ENCODE measurements at regions not wholly inside any gene's neighbourhood (a gene's known extent, or its start where the extent isn't known, plus 50 kb on each side); places are given as distances from the start of the nearest gene placed in this dataset.

DNA sequence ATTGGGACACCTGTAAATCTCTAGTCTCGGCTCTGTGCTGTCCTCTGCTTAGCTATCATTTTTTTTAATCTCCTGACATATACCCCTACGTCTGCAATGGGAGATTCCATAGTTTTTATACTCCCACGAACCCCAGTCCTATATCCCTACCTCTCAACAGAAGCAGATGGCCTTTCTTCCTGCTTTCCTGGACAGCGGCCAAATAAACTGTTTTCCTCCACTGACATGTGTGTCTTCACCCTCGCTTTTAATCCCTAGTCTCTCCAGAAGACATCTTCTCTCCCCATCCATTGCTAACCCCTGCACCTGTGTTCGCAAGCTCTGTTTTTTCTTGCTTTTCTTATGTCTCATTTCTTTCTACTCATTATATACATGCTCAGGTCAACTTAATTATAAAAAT is 395.4 kb downstream of the EPHA4 start:
- no peak overlapping the region for H2AFZ ChIP-seq (ENCODE audit: low read length)
- no peaks in the 10 kb centered on the region; a peak in 1 of 7 replicates for H3K36me3 Mint-ChIP-seq (ENCODE audit: insufficient read depth in 1 of 3, low read depth in 3 of 3)
- H2BK5ac ChIP-seq (ENCODE audit: insufficient read length, low read length): no peak overlapping the region
- TF ChIP-seq, protein P1, sequence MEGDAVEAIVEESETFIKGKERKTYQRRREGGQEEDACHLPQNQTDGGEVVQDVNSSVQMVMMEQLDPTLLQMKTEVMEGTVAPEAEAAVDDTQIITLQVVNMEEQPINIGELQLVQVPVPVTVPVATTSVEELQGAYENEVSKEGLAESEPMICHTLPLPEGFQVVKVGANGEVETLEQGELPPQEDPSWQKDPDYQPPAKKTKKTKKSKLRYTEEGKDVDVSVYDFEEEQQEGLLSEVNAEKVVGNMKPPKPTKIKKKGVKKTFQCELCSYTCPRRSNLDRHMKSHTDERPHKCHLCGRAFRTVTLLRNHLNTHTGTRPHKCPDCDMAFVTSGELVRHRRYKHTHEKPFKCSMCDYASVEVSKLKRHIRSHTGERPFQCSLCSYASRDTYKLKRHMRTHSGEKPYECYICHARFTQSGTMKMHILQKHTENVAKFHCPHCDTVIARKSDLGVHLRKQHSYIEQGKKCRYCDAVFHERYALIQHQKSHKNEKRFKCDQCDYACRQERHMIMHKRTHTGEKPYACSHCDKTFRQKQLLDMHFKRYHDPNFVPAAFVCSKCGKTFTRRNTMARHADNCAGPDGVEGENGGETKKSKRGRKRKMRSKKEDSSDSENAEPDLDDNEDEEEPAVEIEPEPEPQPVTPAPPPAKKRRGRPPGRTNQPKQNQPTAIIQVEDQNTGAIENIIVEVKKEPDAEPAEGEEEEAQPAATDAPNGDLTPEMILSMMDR (conservative IDR thresholded peaks at IDR 0.05): no peak
- no peaks in the 10 kb centered on the region for H3K27me3 ChIP-seq (ENCODE audit: insufficient read depth, low read length)
- H3K9me3 ChIP-seq (ENCODE audit: control insufficient read depth, low read depth, low read length): no peaks in the 10 kb centered on the region
- no peak overlapping the region for H2BK12ac ChIP-seq (ENCODE audit: insufficient read length, low read depth, low read length)
- H3K4me1 Mint-ChIP-seq: no peaks in the 10 kb centered on the region
- no peak overlapping the region for H3K56ac ChIP-seq (ENCODE audit: insufficient read length, low read depth, low read length)
- H3K4ac ChIP-seq (ENCODE audit: low read depth, low read length): no peak overlapping the region
- no peaks in the 10 kb centered on the region for H3K4me1 ChIP-seq (ENCODE audit: insufficient read depth, low read length)
- no peak overlapping the region for H3K18ac ChIP-seq (ENCODE audit: insufficient read length, low read depth, low read length)
- H4K91ac ChIP-seq (ENCODE audit: insufficient read length, low read depth, low read length): no peak overlapping the region
- H3K27me3 Mint-ChIP-seq (ENCODE audit: low read depth): no peaks in the 10 kb centered on the region
- H2BK20ac ChIP-seq (ENCODE audit: low read depth, low read length, poor library complexity, severe bottlenecking): no peak overlapping the region
- no peak overlapping the region for H3K23ac ChIP-seq (ENCODE audit: insufficient read length, low read depth, low read length)
- no peak overlapping the region for H4K5ac ChIP-seq (ENCODE audit: insufficient read length, low read depth, low read length)
- H3K9ac ChIP-seq (ENCODE audit: extremely low read depth, insufficient read length, low read length): no peak overlapping the region
- no peak overlapping the region for H4K8ac ChIP-seq (replicated peaks; ENCODE audit: insufficient read length, low read depth, low read length)
- no peak overlapping the region for H3K27ac ChIP-seq (ENCODE audit: insufficient read length, low read depth, low read length)
- no peaks in the 10 kb centered on the region for H3K79me2 ChIP-seq (ENCODE audit: insufficient read depth, low read length)
- no peaks in the 10 kb centered on the region for H3K79me1 ChIP-seq (ENCODE audit: insufficient read depth, low read depth, low read length, poor library complexity, severe bottlenecking)
- no CpG with 5 or more reads among the region's 6 CpGs for WGBS (ENCODE audit: extremely low coverage, insufficient read length, low lambda C conversion rate)
- H2AK5ac ChIP-seq (ENCODE audit: insufficient read length, low read length): no peak overlapping the region
- no peak overlapping the region for H2BK15ac ChIP-seq (ENCODE audit: low read depth, low read length)
- H2BK120ac ChIP-seq (ENCODE audit: low read depth, low read length, poor library complexity, severe bottlenecking): no peak overlapping the region
- H3K4me2 ChIP-seq (ENCODE audit: insufficient read depth, insufficient read length, low read length): no peak overlapping the region
- H3K4me3 Mint-ChIP-seq: no peak overlapping the region
- no peaks in the 10 kb centered on the region for H4K20me1 ChIP-seq (ENCODE audit: control insufficient read depth, insufficient read depth, insufficient read length)
- H3K23me2 ChIP-seq (ENCODE audit: insufficient read length, low read depth, low read length, poor library complexity, severe bottlenecking): no peaks in the 10 kb centered on the region
- no peak for DNase-seq
- no peak overlapping the region for H3K27ac Mint-ChIP-seq
- H3K14ac ChIP-seq (ENCODE audit: insufficient read depth, low read length): no peak overlapping the region
- H3T11ph ChIP-seq (ENCODE audit: low read length): no peak overlapping the region
- H3K9me3 Mint-ChIP-seq: no peaks in the 10 kb centered on the region
